ENCODE measurements at regions not wholly inside any gene's neighbourhood (a gene's known extent, or its start where the extent isn't known, plus 50 kb on each side); places are given as distances from the start of the nearest gene placed in this dataset.

GRCh38 chr2:234415706-234416105, 81.2 kb downstream of the ARL4C start:
- Histone ChIP-seq H3K4me3 (ENCODE audit: low read length) (no peak overlapping the region), H3K4me2 (ENCODE audit: low read length) (no peak overlapping the region), H3K36me3 (ENCODE audit: control insufficient read depth, low read length) (no peaks in the 10 kb centered on the region), H3K27ac (ENCODE audit: low read depth, low read length) (no peak overlapping the region), H3K79me2 (ENCODE audit: control insufficient read depth, low read length) (no peaks in the 10 kb centered on the region), H3K9me3 (ENCODE audit: control insufficient read depth, insufficient read depth, low read length) (no peaks in the 10 kb centered on the region), H3K4me1 (ENCODE audit: control insufficient read depth, low read length) (peaks cover 14% of the 10 kb centered on the region), H3K9me2 (replicated peaks; ENCODE audit: control insufficient read depth, low read length) (no peaks in the 10 kb centered on the region), H3F3A (ENCODE audit: control insufficient read depth, insufficient read depth) (no peaks in the 10 kb centered on the region), H3K27me3 (ENCODE audit: control insufficient read depth, low read length) (no peaks in the 10 kb centered on the region), H4K20me1 (ENCODE audit: control insufficient read depth, insufficient read depth, low read depth, low read length) (no peaks in the 10 kb centered on the region)
- TF ChIP-seq, protein P1, sequence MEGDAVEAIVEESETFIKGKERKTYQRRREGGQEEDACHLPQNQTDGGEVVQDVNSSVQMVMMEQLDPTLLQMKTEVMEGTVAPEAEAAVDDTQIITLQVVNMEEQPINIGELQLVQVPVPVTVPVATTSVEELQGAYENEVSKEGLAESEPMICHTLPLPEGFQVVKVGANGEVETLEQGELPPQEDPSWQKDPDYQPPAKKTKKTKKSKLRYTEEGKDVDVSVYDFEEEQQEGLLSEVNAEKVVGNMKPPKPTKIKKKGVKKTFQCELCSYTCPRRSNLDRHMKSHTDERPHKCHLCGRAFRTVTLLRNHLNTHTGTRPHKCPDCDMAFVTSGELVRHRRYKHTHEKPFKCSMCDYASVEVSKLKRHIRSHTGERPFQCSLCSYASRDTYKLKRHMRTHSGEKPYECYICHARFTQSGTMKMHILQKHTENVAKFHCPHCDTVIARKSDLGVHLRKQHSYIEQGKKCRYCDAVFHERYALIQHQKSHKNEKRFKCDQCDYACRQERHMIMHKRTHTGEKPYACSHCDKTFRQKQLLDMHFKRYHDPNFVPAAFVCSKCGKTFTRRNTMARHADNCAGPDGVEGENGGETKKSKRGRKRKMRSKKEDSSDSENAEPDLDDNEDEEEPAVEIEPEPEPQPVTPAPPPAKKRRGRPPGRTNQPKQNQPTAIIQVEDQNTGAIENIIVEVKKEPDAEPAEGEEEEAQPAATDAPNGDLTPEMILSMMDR (IDR thresholded peaks at IDR 0.05; ENCODE audit: low read depth, low read length, poor library complexity, severe bottlenecking): no peak
- no peak for TF ChIP-seq EZH2phosphoT487 (IDR thresholded peaks at IDR 0.05; ENCODE audit: borderline replicate concordance, low read length)

- Histone ChIP-seq H3F3A (ENCODE audit: control insufficient read depth, insufficient read depth) (no peaks in the 10 kb centered on the region), H3K79me2 (ENCODE audit: control insufficient read depth, low read length) (no peaks in the 10 kb centered on the region), H3K4me2 (ENCODE audit: low read length) (no peak overlapping the region), H3K27ac (ENCODE audit: low read depth, low read length) (no peak overlapping the region), H3K4me3 (ENCODE audit: low read length) (no peak overlapping the region), H3K4me1 (ENCODE audit: control insufficient read depth, low read length) (peaks cover 14% of the 10 kb centered on the region), H3K36me3 (ENCODE audit: control insufficient read depth, low read length) (no peaks in the 10 kb centered on the region), H3K27me3 (ENCODE audit: control insufficient read depth, low read length) (no peaks in the 10 kb centered on the region), H4K20me1 (ENCODE audit: control insufficient read depth, insufficient read depth, low read depth, low read length) (no peaks in the 10 kb centered on the region), H3K9me2 (replicated peaks; ENCODE audit: control insufficient read depth, low read length) (no peaks in the 10 kb centered on the region), H3K9me3 (ENCODE audit: control insufficient read depth, insufficient read depth, low read length) (no peaks in the 10 kb centered on the region)
- no peak for TF ChIP-seq EZH2phosphoT487 (IDR thresholded peaks at IDR 0.05; ENCODE audit: borderline replicate concordance, low read length)
- TF ChIP-seq, protein P1 (IDR thresholded peaks at IDR 0.05; ENCODE audit: low read depth, low read length, poor library complexity, severe bottlenecking): no peak
Measured at GRCh38 chr2:234414596-234414995, 82.3 kb downstream of the ARL4C start.

DNA sequence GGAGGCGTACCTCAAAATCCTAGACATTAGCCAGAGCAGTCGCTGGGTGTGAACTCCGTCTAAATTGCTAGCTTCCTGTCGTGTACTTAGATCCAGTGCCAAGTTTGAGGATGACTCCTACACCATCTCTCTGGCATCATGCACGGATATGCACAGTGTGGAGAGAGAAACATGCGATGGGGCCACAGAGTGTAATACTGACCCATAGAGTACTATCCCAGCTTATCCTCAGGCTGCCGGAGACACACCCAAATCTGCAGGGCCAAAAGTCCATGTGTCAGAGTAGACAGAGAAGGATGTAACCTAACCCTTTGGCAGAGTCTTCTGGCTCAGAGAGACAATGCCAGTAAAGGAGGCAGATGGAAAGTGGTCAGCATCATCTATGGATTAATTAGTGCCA, 84.2 kb downstream of the ARL4C start:
- no peak overlapping the region for H3K4me2 ChIP-seq (ENCODE audit: low read length)
- no peaks in the 10 kb centered on the region for H4K20me1 ChIP-seq (ENCODE audit: control insufficient read depth, insufficient read depth, low read depth, low read length)
- H3K27ac ChIP-seq (ENCODE audit: low read depth, low read length): no peak overlapping the region
- peaks cover 14% of the 10 kb centered on the region for H3K4me1 ChIP-seq (ENCODE audit: control insufficient read depth, low read length)
- no peaks in the 10 kb centered on the region for H3K9me2 ChIP-seq (replicated peaks; ENCODE audit: control insufficient read depth, low read length)
- no peaks in the 10 kb centered on the region for H3K79me2 ChIP-seq (ENCODE audit: control insufficient read depth, low read length)
- H3K4me3 ChIP-seq (ENCODE audit: low read length): no peak overlapping the region
- TF ChIP-seq EZH2phosphoT487 (IDR thresholded peaks at IDR 0.05; ENCODE audit: borderline replicate concordance, low read length): no peak
- TF ChIP-seq, protein P1 (IDR thresholded peaks at IDR 0.05; ENCODE audit: low read depth, low read length, poor library complexity, severe bottlenecking): no peak
- no peaks in the 10 kb centered on the region for H3F3A ChIP-seq (ENCODE audit: control insufficient read depth, insufficient read depth)
- H3K9me3 ChIP-seq (ENCODE audit: control insufficient read depth, insufficient read depth, low read length): no peaks in the 10 kb centered on the region
- no peaks in the 10 kb centered on the region for H3K36me3 ChIP-seq (ENCODE audit: control insufficient read depth, low read length)
- H3K27me3 ChIP-seq (ENCODE audit: control insufficient read depth, low read length): no peaks in the 10 kb centered on the region
